ENCODE measurements at regions not wholly inside any gene's neighbourhood (a gene's known extent, or its start where the extent isn't known, plus 50 kb on each side); places are given as distances from the start of the nearest gene placed in this dataset.

GRCh38 chr12:67819902-67820301, 169.3 kb upstream of the IFNG-AS1 start:
- TF ChIP-seq EZH2phosphoT487 (IDR thresholded peaks at IDR 0.05; ENCODE audit: borderline replicate concordance, low read length) = no peak
- no peak for TF ChIP-seq CTCF (IDR thresholded peaks at IDR 0.05; ENCODE audit: low read depth, low read length, poor library complexity, severe bottlenecking)
- H3K27me3 ChIP-seq (ENCODE audit: control insufficient read depth, low read length) = no peaks in the 10 kb centered on the region
- no peak overlapping the region for H3K4me2 ChIP-seq (ENCODE audit: low read length)
- no peak overlapping the region for H3K27ac ChIP-seq (ENCODE audit: low read depth, low read length)
- H3K36me3 ChIP-seq (ENCODE audit: control insufficient read depth, low read length) = no peaks in the 10 kb centered on the region
- no peaks in the 10 kb centered on the region for H4K20me1 ChIP-seq (ENCODE audit: control insufficient read depth, insufficient read depth, low read depth, low read length)
- no peaks in the 10 kb centered on the region for H3F3A ChIP-seq (ENCODE audit: control insufficient read depth, insufficient read depth)
- H3K4me1 ChIP-seq (ENCODE audit: control insufficient read depth, low read length) = no peaks in the 10 kb centered on the region
- H3K9me3 ChIP-seq (ENCODE audit: control insufficient read depth, insufficient read depth, low read length) = peaks cover 5% of the 10 kb centered on the region; the same call in 1 of the 2 replicates
- H3K4me3 ChIP-seq (ENCODE audit: low read length) = no peak overlapping the region
- H3K9me2 ChIP-seq (replicated peaks; ENCODE audit: control insufficient read depth, low read length) = no peaks in the 10 kb centered on the region
- H3K79me2 ChIP-seq (ENCODE audit: control insufficient read depth, low read length) = no peaks in the 10 kb centered on the region

GRCh38 chr12:67820694-67821093, 168.6 kb upstream of the IFNG-AS1 start:
- H3K36me3 ChIP-seq (ENCODE audit: control insufficient read depth, low read length) = no peaks in the 10 kb centered on the region
- no peaks in the 10 kb centered on the region for H4K20me1 ChIP-seq (ENCODE audit: control insufficient read depth, insufficient read depth, low read depth, low read length)
- H3K27me3 ChIP-seq (ENCODE audit: control insufficient read depth, low read length) = no peaks in the 10 kb centered on the region
- no peaks in the 10 kb centered on the region for H3F3A ChIP-seq (ENCODE audit: control insufficient read depth, insufficient read depth)
- no peaks in the 10 kb centered on the region for H3K4me1 ChIP-seq (ENCODE audit: control insufficient read depth, low read length)
- no peaks in the 10 kb centered on the region for H3K9me2 ChIP-seq (replicated peaks; ENCODE audit: control insufficient read depth, low read length)
- H3K4me3 ChIP-seq (ENCODE audit: low read length) = no peak overlapping the region
- TF ChIP-seq EZH2phosphoT487 (IDR thresholded peaks at IDR 0.05; ENCODE audit: borderline replicate concordance, low read length) = no peak
- no peak for TF ChIP-seq CTCF (IDR thresholded peaks at IDR 0.05; ENCODE audit: low read depth, low read length, poor library complexity, severe bottlenecking)
- no peak overlapping the region for H3K4me2 ChIP-seq (ENCODE audit: low read length)
- no peaks in the 10 kb centered on the region for H3K9me3 ChIP-seq (ENCODE audit: control insufficient read depth, insufficient read depth, low read length)
- H3K79me2 ChIP-seq (ENCODE audit: control insufficient read depth, low read length) = no peaks in the 10 kb centered on the region
- H3K27ac ChIP-seq (ENCODE audit: low read depth, low read length) = no peak overlapping the region

- H3K4me2 ChIP-seq (ENCODE audit: low read length) = no peak overlapping the region
- peaks cover 4% of the 10 kb centered on the region for H3K4me1 ChIP-seq (ENCODE audit: control insufficient read depth, low read length)
- H3K9me3 ChIP-seq (ENCODE audit: control insufficient read depth, insufficient read depth, low read length) = no peaks in the 10 kb centered on the region
- H3K27me3 ChIP-seq (ENCODE audit: control insufficient read depth, low read length) = no peaks in the 10 kb centered on the region
- no peak for TF ChIP-seq EZH2phosphoT487 (IDR thresholded peaks at IDR 0.05; ENCODE audit: borderline replicate concordance, low read length)
- TF ChIP-seq CTCF (IDR thresholded peaks at IDR 0.05; ENCODE audit: low read depth, low read length, poor library complexity, severe bottlenecking) = no peak
- no peaks in the 10 kb centered on the region for H3K36me3 ChIP-seq (ENCODE audit: control insufficient read depth, low read length)
- H3F3A ChIP-seq (ENCODE audit: control insufficient read depth, insufficient read depth) = no peaks in the 10 kb centered on the region
- no peak overlapping the region for H3K4me3 ChIP-seq (ENCODE audit: low read length)
- H4K20me1 ChIP-seq (ENCODE audit: control insufficient read depth, insufficient read depth, low read depth, low read length) = no peaks in the 10 kb centered on the region
- no peaks in the 10 kb centered on the region for H3K79me2 ChIP-seq (ENCODE audit: control insufficient read depth, low read length)
- no peak overlapping the region for H3K27ac ChIP-seq (ENCODE audit: low read depth, low read length)
- no peaks in the 10 kb centered on the region for H3K9me2 ChIP-seq (replicated peaks; ENCODE audit: control insufficient read depth, low read length)
Observed at GRCh38 chr12:67822826-67823225, 166.4 kb upstream of the IFNG-AS1 start.

- H3K79me2 ChIP-seq (ENCODE audit: control insufficient read depth, low read length) = no peaks in the 10 kb centered on the region
- TF ChIP-seq CTCF (IDR thresholded peaks at IDR 0.05; ENCODE audit: low read depth, low read length, poor library complexity, severe bottlenecking) = no peak
- no peak for TF ChIP-seq EZH2phosphoT487 (IDR thresholded peaks at IDR 0.05; ENCODE audit: borderline replicate concordance, low read length)
- H3K9me2 ChIP-seq (replicated peaks; ENCODE audit: control insufficient read depth, low read length) = no peaks in the 10 kb centered on the region
- no peaks in the 10 kb centered on the region for H4K20me1 ChIP-seq (ENCODE audit: control insufficient read depth, insufficient read depth, low read depth, low read length)
- peaks cover 12% of the 10 kb centered on the region for H3K4me1 ChIP-seq (ENCODE audit: control insufficient read depth, low read length)
- no peak overlapping the region for H3K27ac ChIP-seq (ENCODE audit: low read depth, low read length)
- H3K4me3 ChIP-seq (ENCODE audit: low read length) = no peak overlapping the region
- H3K4me2 ChIP-seq (ENCODE audit: low read length) = no peak overlapping the region
- no peaks in the 10 kb centered on the region for H3K36me3 ChIP-seq (ENCODE audit: control insufficient read depth, low read length)
- no peaks in the 10 kb centered on the region for H3K9me3 ChIP-seq (ENCODE audit: control insufficient read depth, insufficient read depth, low read length)
- no peaks in the 10 kb centered on the region for H3F3A ChIP-seq (ENCODE audit: control insufficient read depth, insufficient read depth)
- no peaks in the 10 kb centered on the region for H3K27me3 ChIP-seq (ENCODE audit: control insufficient read depth, low read length)
Observed at GRCh38 chr12:67826148-67826547, 163.1 kb upstream of the IFNG-AS1 start.
